Osteoblast (primary cell): ENCODE measurements at regions not wholly inside any gene's neighbourhood (a gene's known extent, or its start where the extent isn't known, plus 50 kb on each side); places are given as distances from the start of the nearest gene placed in this dataset.
"Not testable (repeated sequence)": the region's sequence is repeated elsewhere in the genome, so short reads cannot be mapped to it uniquely, and the experiment has no call there.

ENCODE experiments used
- DNase-seq: peaks from one replicate; pipeline ENCODE4 v3.0.0; 2011; ENCODE audit warnings: low spot score, mixed read lengths; ENCODE audit not compliant: insufficient read length; ENCODE audit errors: missing footprints
- H2AFZ ChIP-seq: 2 replicates; pipeline ENCODE4 v1.6.0; 2011; ENCODE audit warnings: mild to moderate bottlenecking, low read length
- H3K27ac ChIP-seq: 2 replicates; pipeline ENCODE4 v1.5.1; 2011; ENCODE audit warnings: mild to moderate bottlenecking, low read depth, low read length, moderate library complexity
- H3K27me3 ChIP-seq: 2 replicates; pipeline ENCODE4 v1.6.0; 2012; ENCODE audit warnings: mild to moderate bottlenecking, control low read depth, inconsistent platforms, low read length, moderate library complexity; ENCODE audit not compliant: insufficient read depth
- H3K36me3 ChIP-seq: 2 replicates; pipeline ENCODE4 v1.5.1; 2011; ENCODE audit warnings: mild to moderate bottlenecking, low read length, control low read depth, moderate library complexity; ENCODE audit not compliant: insufficient read depth
- H3K4me1 ChIP-seq: 2 replicates; pipeline ENCODE4 v1.5.1; 2011; ENCODE audit warnings: mild to moderate bottlenecking, low read length, control low read depth, moderate library complexity; ENCODE audit not compliant: insufficient read depth
- H3K4me2 ChIP-seq: 2 replicates; pipeline ENCODE4 v1.6.0; 2011; ENCODE audit warnings: mild to moderate bottlenecking, low read length; ENCODE audit not compliant: insufficient read depth
- H3K4me3 ChIP-seq: fragments of 200-600 bp; sonication (generic); 3 replicates; pipeline ENCODE4 v1.5.1; 2012; ENCODE audit warnings: mild to moderate bottlenecking, low read length, inconsistent platforms; ENCODE audit not compliant: insufficient read depth
- H3K79me2 ChIP-seq: 2 replicates; pipeline ENCODE4 v1.6.0; 2012; ENCODE audit warnings: mild to moderate bottlenecking, low read length, control low read depth, inconsistent platforms; ENCODE audit not compliant: insufficient read depth
- H3K9me3 ChIP-seq: 2 replicates; pipeline ENCODE4 v1.5.1; 2011; ENCODE audit warnings: low read depth, low read length, control low read depth
- H4K20me1 ChIP-seq: 2 replicates; pipeline ENCODE4 v1.6.0; 2012; ENCODE audit warnings: mild to moderate bottlenecking, low read length, control low read depth; ENCODE audit not compliant: insufficient read depth
- TF ChIP-seq, protein P1 (sequence below): IDR thresholded peaks from 2 replicates; pipeline ENCODE4 v1.5.1; 2011; ENCODE audit warnings: mild to moderate bottlenecking, low read depth, low read length, moderate library complexity; ENCODE audit errors: extremely low read depth

DNA sequence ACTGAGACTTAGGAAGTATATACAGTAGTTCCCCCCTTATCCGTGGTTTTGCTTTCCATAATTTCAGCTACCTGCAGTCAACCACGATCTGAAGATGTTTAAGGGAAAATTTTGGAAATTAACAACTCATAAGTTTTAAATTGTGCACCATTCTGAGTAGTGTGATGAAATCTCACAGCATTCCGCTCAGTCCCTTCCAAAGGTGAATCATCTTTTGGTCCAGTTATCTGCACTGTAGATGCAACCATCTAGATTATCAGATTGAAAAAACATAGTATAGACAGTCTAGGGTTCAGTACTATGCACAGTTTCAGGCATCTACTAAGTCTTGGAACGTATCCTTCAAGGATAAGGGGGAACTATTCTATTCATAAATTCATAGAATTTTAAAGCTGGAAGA lies 109.0 kb downstream of the ANXA3 start:
- Histone ChIP-seq H3K4me3 (no peak overlapping the region), H3K27ac (no peak overlapping the region), H3K36me3 (no peaks in the 10 kb centered on the region), H3K4me1 (peaks cover 48% of the 10 kb centered on the region), H3K27me3 (no peaks in the 10 kb centered on the region), H3K9me3 (no peaks in the 10 kb centered on the region), H3K4me2 (no peak overlapping the region), H3K79me2 (no peaks in the 10 kb centered on the region), H4K20me1 (no peaks in the 10 kb centered on the region), H2AFZ (no peak overlapping the region)
- DNase-seq = no peak
- TF ChIP-seq, protein P1, sequence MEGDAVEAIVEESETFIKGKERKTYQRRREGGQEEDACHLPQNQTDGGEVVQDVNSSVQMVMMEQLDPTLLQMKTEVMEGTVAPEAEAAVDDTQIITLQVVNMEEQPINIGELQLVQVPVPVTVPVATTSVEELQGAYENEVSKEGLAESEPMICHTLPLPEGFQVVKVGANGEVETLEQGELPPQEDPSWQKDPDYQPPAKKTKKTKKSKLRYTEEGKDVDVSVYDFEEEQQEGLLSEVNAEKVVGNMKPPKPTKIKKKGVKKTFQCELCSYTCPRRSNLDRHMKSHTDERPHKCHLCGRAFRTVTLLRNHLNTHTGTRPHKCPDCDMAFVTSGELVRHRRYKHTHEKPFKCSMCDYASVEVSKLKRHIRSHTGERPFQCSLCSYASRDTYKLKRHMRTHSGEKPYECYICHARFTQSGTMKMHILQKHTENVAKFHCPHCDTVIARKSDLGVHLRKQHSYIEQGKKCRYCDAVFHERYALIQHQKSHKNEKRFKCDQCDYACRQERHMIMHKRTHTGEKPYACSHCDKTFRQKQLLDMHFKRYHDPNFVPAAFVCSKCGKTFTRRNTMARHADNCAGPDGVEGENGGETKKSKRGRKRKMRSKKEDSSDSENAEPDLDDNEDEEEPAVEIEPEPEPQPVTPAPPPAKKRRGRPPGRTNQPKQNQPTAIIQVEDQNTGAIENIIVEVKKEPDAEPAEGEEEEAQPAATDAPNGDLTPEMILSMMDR = no peak

GRCh38 chr4:78661086-78661690 lies 109.6 kb downstream of the ANXA3 start:
- DNase-seq = no peak
- Histone ChIP-seq H3K27me3 (no peaks in the 10 kb centered on the region), H3K36me3 (no peaks in the 10 kb centered on the region), H3K4me2 (peak overlapping the region; percentile 60), H3K9me3 (no peaks in the 10 kb centered on the region), H3K4me3 (no peak overlapping the region), H3K79me2 (no peaks in the 10 kb centered on the region), H4K20me1 (no peaks in the 10 kb centered on the region), H3K4me1 (peaks cover 48% of the 10 kb centered on the region), H2AFZ (no peak overlapping the region), H3K27ac (no peak overlapping the region)
- TF ChIP-seq, protein P1 = no peak

- Histone ChIP-seq H3K9me3 (no peaks in the 10 kb centered on the region), H3K36me3 (no peaks in the 10 kb centered on the region), H3K4me2 (peak overlapping the region; percentile 60), H2AFZ (peak overlapping the region; percentile 38), H3K4me3 (peak overlapping the region; percentile 38), H3K79me2 (no peaks in the 10 kb centered on the region), H3K27ac (no peak overlapping the region), H4K20me1 (no peaks in the 10 kb centered on the region), H3K27me3 (no peaks in the 10 kb centered on the region), H3K4me1 (peaks cover 42% of the 10 kb centered on the region)
- TF ChIP-seq, protein P1 = no peak
- DNase-seq = no peak
Measured at GRCh38 chr4:78661921-78662521, 110.5 kb downstream of the ANXA3 start.

DNA sequence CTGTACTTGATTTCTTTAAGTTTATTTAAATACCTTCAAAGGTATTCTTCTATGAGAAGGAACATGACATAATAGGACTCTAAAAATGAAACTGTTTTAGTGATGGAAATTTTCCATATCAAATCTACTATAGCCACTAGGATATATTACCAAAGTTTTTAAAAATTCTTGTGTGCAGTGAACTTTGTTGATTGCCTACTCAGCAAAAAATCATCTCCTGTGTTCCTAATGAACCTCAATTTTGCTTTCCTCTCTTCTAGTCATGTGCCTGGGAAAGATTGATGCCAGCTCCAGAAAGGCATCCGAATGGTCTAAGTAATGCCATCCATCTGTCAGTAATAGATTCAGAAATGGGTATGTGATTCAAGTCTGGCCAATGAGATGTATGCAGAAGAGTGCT lies 111.1 kb downstream of the ANXA3 start:
- Histone ChIP-seq H3K9me3 (no peaks in the 10 kb centered on the region), H3K36me3 (no peaks in the 10 kb centered on the region), H3K4me3 (no peak overlapping the region), H3K27me3 (no peaks in the 10 kb centered on the region), H2AFZ (no peak overlapping the region), H4K20me1 (no peaks in the 10 kb centered on the region), H3K4me2 (no peak overlapping the region), H3K27ac (no peak overlapping the region), H3K4me1 (peaks cover 36% of the 10 kb centered on the region), H3K79me2 (no peaks in the 10 kb centered on the region)
- DNase-seq = no peak
- TF ChIP-seq, protein P1 = no peak

- not testable (repeated sequence) for H4K20me1 ChIP-seq, H3K27ac ChIP-seq, H3K4me2 ChIP-seq, H2AFZ ChIP-seq, H3K27me3 ChIP-seq, H3K9me3 ChIP-seq, H3K79me2 ChIP-seq, H3K36me3 ChIP-seq, DNase-seq, H3K4me3 ChIP-seq
- H3K4me1 ChIP-seq = peaks cover 28% of the 10 kb centered on the region
Measured at GRCh38 chr4:78664296-78664695, 111.9 kb upstream of the BMP2K start.
